Astrocyte (in vitro differentiated cells and primary cell): ENCODE measurements at regions not wholly inside any gene's neighbourhood (a gene's known extent, or its start where the extent isn't known, plus 50 kb on each side); places are given as distances from the start of the nearest gene placed in this dataset.

Experiments
- CTCF ChIP-seq: IDR thresholded peaks from 2 replicates; pipeline ENCODE4 v1.5.1; 2011; ENCODE audit warnings: low read depth, mild to moderate bottlenecking, inconsistent platforms, low read length, moderate library complexity; ENCODE audit not compliant: insufficient read depth
- EZH2 ChIP-seq: IDR thresholded peaks from 2 replicates; pipeline ENCODE4 v1.6.1; 2012; ENCODE audit warnings: mild to moderate bottlenecking, low read length, inconsistent platforms; ENCODE audit not compliant: insufficient read depth

DNA sequence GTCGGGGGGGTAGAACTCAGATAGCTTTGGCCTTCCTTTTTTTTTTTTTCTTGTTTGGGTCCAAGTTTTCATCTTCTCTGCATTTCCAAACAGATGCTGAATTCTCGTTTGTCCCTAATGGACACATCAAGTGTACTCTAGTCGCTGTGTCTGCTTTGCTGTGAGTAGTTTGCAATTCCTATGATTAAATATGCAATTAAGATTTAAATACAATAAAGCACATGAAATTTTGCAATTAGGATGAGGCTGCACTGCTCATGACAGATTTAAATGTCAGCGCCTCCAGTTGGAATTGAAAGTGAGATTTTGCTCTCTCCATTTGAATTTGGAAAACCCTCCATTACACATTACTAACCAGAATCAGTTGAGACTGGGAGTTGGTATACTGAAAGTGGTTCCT is 70.4 kb downstream of the PFDN4 start:
- no peak for TF ChIP-seq CTCF
- no peak for TF ChIP-seq EZH2
